Hypothalamus (tissue), 51 donors: ENCODE measurements at regions not wholly inside any gene's neighbourhood (a gene's known extent, or its start where the extent isn't known, plus 50 kb on each side); places are given as distances from the start of the nearest gene placed in this dataset.
"Not testable (repeated sequence)": the region's sequence is repeated elsewhere in the genome, so short reads cannot be mapped to it uniquely, and the experiment has no call there.

ENCODE experiments used
- DNase-seq, 51 donors: peaks; one replicate each; lab custom pipeline; 2025; lab: John Stamatoyannopoulos, UW

DNA sequence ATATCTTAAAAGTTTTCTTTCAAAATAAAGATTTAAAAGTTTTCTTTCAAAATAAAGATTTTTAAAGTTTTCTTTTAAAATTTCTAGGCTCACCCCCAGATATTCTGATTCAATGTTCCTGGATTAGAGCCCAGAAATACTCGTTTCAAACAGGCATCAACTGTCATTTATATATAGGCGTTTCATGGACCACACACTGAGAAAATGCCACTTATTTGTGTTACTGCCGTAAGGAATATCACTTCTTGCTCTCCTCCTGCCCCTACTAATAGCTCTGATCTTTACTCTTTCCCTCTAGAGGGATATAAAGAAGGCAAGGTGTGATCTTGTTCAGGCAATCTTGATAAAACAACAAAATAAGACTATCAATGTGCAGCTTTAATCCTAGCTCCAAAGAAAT, 1324.1 kb downstream of the CDH8 start:
- no peak for DNase-seq

DNA sequence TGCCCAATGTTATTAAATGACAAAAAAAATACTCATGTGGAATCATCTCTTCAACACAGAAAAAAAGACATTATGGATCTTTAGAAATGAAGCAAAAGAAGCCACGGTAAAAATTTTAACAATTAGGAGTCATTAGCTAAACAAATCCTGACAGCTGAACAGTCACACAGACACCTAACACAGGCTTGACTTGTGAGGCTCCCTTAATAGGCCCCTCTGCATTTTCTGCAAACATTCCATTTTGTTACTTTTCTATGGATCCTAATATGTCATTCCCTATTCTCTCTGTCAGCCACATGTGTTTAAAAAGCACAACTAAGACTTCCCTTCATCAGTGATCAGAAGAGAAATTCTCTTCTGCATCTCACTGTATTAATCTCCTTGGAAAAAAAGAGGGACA, 1331.5 kb downstream of the CDH8 start:
- no peak for DNase-seq

DNA sequence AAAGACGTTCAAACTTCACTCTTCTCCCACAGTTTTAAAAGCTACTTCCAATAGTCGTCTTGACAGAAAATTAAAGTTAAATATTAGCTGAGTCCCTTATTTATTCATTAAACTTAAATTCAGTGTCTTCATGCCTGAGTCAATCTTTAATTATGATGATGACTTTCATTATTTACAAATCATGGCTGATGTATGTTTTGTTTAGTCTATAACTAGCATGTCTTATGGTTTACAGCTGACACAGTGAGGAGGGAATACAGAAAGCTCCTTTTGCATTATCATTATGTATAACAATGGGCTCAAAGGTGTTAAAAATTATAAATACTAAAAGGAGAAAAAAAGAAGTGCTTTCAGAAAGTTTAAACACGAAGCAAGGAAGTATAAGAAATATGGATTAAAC, 1333.1 kb downstream of the CDH8 start:
- DNase-seq = no peak

DNA sequence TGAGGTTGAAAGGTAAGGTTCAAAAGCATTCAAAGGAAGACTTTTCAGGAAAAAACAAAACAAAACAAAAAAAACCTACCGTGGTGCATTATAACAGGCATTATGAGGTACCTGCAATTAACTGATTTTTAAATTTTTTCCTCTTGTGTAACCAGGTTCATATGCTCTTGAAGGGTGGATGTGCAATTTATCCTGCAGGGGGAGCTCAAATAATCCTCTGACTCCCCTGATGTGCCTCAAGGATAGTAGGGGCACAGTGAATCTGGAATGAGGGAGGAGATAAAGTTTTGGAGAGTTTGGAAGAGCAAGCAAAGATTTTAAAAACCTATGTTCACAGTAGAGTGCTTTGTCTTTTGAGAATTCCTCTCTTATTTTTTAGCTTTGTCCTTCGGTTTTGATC, 1349.4 kb downstream of the CDH8 start:
- DNase-seq = no peak

DNA sequence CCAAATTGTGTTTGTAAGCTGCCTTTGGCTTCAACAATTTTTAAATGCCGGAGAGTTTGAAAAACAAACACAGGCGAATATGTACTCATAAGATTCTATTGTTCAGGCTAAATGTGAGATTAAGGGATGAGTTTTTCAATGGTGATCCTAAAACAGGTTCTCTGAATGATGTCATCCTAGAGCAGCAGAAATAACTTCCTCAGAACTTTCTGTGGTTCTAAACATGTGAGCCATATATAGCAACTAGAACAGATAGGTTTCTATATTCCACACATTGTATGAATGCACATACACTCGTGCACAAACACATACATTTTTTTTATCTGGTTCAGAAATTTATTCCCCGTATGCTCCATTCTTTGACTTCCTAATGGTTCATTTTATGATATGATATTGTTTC, 1352.2 kb downstream of the CDH8 start:
- DNase-seq = no peak

DNA sequence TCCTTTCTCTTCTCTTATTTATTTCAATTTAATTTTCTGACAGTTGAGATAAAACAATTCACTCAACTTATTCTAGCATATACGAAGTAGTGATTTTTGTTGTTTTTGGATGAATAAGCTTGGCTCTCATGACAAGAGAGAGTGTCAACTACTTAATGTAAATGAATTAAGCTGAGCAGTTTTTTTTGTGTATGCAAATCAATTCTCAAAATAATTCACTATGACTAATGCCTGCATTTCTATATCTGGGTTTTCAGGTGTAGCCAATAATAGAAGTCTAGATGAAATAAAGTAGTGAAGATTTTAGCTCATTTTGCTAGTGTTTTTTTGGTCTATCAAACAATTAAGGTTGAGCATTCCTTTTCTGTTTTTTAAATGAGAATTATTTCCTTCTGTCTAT, 1354.0 kb downstream of the CDH8 start:
- no peak for DNase-seq

DNA sequence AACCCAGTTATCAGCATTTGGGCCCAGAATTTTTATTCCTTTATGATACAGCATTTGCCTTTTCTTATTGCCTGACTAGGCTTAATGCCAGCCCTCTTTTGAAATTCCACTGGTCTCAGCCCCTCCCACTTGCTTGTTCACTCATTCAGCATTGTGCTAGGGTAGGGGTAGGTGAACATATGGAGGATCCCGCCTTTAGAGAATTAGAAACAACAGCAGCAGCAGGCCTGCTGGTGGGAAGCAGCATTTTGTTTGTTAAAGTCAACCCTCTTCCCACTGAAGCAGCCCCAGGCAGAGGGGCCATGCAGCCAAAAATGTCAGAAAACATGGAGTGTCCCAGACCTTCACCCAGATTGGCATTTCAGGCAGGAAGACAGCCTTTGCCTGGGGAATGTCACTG, 1355.2 kb downstream of the CDH8 start:
- no peak for DNase-seq

DNA sequence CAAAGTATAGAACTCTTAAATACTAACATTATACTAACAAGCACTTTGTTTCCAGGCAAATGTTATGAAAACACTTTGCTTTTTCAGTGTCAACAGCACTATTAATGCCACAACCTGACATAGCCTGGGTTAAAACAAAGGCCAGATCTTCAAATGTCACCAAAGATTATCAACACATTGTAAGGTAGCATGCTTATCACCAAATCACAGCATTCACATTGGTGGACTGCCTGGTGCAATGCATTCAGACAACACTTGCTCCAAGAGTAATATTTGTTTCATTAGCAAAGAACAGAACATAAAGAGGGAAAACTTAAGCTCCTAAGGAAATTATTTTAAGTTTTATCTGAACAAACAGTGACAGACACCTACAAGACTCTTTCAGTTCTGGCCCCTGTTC, 1361.2 kb downstream of the CDH8 start:
- DNase-seq = no peak

DNA sequence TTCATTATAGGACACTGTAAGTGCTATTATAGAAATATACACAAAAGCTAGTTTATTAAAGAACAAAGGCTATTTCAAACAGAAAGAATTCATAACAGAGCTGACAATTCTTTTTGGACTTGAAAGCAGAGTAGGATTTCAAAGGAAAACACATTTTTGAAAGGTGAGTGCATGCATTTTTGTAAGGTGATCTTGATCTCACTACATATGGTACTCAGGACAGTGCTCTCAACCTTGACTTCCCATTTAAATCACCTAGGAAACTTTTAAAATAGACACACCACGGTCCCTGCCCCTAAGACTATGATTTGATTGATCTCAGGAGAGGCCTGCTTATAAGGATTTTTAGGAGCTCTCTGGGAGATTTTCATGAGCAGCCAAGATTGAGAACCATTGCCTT, 1362.0 kb downstream of the CDH8 start:
- no peak for DNase-seq

GRCh38 chr16:60655514-60656153, 1380.6 kb downstream of the CDH8 start:
- DNase-seq = no peak

DNA sequence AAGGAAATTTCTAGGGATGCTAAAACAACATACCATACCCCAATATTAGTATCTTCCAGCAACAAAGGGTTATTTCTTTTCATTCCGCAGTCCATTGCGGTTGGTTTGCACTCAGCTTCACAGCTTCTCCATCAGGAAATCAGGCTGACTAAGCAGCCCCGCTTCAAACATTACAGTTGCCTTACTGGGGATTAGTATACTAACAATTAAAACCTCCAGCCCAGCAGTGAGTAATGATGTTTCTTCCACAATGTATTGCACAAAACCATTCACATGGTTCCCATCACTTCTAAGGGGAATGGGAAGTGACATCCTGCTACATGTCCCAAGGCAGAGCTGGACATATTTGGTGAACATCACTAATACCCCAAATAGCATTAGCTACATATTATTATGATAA, 1384.9 kb downstream of the CDH8 start:
- DNase-seq = no peak

GRCh38 chr16:60648290-60648689, 1387.9 kb downstream of the CDH8 start:
- DNase-seq = no peak

GRCh38 chr16:60647388-60647787, 1388.8 kb downstream of the CDH8 start:
- not testable (repeated sequence) for DNase-seq

GRCh38 chr16:60646631-60647030, 1389.6 kb downstream of the CDH8 start:
- DNase-seq = no peak

DNA sequence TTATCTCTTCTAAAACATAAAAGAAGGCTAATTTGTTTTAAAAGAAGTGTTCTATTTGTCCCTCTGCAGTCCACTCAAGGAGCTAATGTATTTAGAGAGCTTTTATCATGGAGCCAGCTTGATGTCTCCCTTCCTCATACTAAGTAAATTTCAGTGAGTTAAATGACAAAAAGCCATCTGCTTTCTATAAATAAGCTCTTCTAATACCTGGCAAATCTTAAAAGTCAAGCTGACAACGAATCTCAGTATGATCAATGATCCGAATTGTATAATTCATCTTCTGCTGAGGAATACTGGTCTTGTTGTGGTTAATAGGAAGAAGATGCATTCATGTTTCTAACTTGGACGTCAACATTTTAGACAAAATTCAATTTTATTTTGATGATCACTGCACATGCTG, 1390.7 kb downstream of the CDH8 start:
- DNase-seq = no peak

DNA sequence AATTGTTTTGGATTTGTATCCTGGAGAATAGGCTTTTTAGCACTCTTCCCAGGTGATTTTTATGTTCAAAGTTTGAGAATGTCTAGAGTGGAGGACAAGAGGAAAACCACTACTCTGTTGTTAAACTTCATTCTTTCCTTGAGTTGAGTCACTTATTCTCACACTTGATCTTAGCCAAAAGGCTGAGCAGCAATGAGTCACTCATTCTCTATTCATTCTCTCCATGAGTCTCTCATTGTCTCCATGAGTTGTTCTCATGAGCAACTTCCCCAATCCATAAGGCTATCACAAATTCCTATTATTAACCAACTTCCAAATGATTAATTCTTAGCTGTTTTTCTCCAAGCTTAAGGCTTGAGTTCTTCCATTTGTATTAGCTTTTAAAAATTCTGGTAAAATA, 1393.3 kb downstream of the CDH8 start:
- DNase-seq = no peak

DNA sequence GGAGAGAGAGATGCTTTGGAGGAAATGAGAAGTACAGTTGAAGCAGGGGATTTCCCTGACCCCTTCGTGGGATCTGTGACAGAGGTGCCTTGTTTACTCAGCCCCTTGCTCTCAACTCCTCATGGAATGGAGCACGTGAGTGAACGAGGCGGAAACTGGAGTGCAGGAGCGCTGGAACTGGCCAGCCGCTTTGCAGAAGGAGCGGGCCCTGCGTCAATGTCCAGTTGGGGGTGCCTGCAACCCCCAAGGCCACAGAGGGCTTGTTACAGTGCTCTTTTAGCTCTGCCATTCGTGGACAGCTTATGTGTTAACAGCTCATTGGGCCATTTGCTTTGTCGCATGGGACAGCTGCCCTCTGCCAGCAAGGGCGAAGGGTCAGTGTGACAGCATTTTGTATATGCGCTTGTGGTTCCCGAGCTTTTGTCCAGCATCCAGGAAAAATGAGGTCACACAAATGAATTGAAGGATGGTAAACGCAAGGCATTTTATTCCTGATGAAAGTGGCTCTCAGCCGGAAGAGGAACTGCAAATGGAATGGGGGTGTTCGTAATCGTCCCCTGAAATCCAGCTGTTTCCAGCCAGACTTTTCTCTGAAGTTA, 1395.1 kb downstream of the CDH8 start:
- no peak for DNase-seq

GRCh38 chr16:60640038-60640437, 1396.2 kb downstream of the CDH8 start:
- no peak for DNase-seq

DNA sequence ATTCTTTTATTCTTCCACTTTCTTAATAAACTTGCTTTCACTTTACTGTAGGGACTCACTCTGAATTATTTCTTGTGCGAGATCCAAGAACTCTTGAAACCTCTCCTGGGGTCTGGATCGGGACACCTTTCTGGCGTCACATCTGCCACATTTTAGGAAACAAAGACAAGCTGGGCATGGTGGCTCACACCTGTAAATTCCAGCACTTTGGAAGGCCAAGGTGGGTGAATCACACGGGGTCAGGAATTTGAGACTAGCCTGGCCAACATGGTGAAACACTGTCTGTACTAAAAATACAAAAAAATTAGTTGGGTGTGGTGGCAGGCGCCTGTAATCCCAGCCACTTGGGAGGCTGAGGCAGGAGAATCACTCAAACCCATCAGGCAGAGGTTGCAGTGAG, 1399.6 kb downstream of the CDH8 start:
- not testable (repeated sequence) for DNase-seq

- no peak for DNase-seq
Measured at GRCh38 chr16:60636117-60636516, 1400.1 kb downstream of the CDH8 start.

GRCh38 chr16:60635548-60635947, 1400.7 kb downstream of the CDH8 start:
- no peak for DNase-seq

DNA sequence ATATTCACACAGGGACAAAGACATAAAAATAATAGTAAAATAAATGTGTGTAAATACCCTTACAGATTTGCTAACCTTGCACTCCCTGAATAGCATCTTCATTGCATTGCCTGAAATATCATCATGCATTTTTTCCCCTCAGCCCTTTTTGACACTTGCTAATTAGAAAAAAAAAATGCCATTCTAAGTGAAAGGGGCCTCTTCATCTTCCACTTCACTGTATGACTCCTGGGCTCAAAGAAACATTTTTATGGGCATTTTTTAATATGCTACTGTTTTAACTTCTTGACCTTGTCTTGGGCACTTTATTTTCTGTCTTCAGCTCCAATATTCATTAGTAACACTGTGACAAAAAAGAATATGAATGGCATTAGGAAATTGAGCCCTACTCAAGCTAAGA, 1424.4 kb downstream of the CDH8 start:
- no peak for DNase-seq

GRCh38 chr16:60608971-60609370, 1427.3 kb downstream of the CDH8 start:
- no peak for DNase-seq
